ENCODE measurements at regions not wholly inside any gene's neighbourhood (a gene's known extent, or its start where the extent isn't known, plus 50 kb on each side); places are given as distances from the start of the nearest gene placed in this dataset.

- no peaks in the 10 kb centered on the region for H3K79me2 ChIP-seq (ENCODE audit: insufficient read depth, low read length)
- DNase-seq: no peak
- TF ChIP-seq CTCF (IDR thresholded peaks at IDR 0.05; ENCODE audit: borderline replicate concordance, extremely low read depth, low read length, poor library complexity, severe bottlenecking) (no peak), EZH2 (IDR thresholded peaks at IDR 0.05; ENCODE audit: borderline replicate concordance, low read depth, low read length, severe bottlenecking) (no peak)
- no peaks in the 10 kb centered on the region for H3K4me1 ChIP-seq (ENCODE audit: insufficient read depth, low read length)
- no peaks in the 10 kb centered on the region for H3K27me3 ChIP-seq (ENCODE audit: insufficient read depth, low read length, poor library complexity)
- no peak overlapping the region for H3K4me3 ChIP-seq (ENCODE audit: low read depth in 1 of 2, low read length in 2 of 2)
- no peak overlapping the region for H3K4me2 ChIP-seq (ENCODE audit: insufficient read depth, low read length)
- H2AFZ ChIP-seq (ENCODE audit: low read depth, low read length): no peak overlapping the region
- no peaks in the 10 kb centered on the region for H3K9me3 ChIP-seq (ENCODE audit: insufficient read depth, low read length, severe bottlenecking)
- H3K27ac ChIP-seq (ENCODE audit: low read length): no peak overlapping the region
- no peak for ATAC-seq (ENCODE audit: insufficient read depth, low read depth)
- H3K36me3 ChIP-seq (ENCODE audit: insufficient read depth, low read length): no peaks in the 10 kb centered on the region
- no peak overlapping the region for H3K9ac ChIP-seq (ENCODE audit: low read depth, low read length)
- H4K20me1 ChIP-seq (ENCODE audit: insufficient read depth, low read length): no peaks in the 10 kb centered on the region
Measured at GRCh38 chr10:55033061-55033460, 232.0 kb upstream of the PCDH15 start.

- H3K4me2 ChIP-seq (ENCODE audit: insufficient read depth, low read length): no peak overlapping the region
- H3K9me3 ChIP-seq (ENCODE audit: insufficient read depth, low read length, severe bottlenecking): no peaks in the 10 kb centered on the region
- no peaks in the 10 kb centered on the region for H3K4me1 ChIP-seq (ENCODE audit: insufficient read depth, low read length)
- ATAC-seq (ENCODE audit: insufficient read depth, low read depth): no peak
- no peak overlapping the region for H3K27ac ChIP-seq (ENCODE audit: low read length)
- H3K4me3 ChIP-seq (ENCODE audit: low read depth in 1 of 2, low read length in 2 of 2): no peak overlapping the region
- no peak for DNase-seq
- H3K36me3 ChIP-seq (ENCODE audit: insufficient read depth, low read length): no peaks in the 10 kb centered on the region
- no peaks in the 10 kb centered on the region for H3K79me2 ChIP-seq (ENCODE audit: insufficient read depth, low read length)
- no peaks in the 10 kb centered on the region for H4K20me1 ChIP-seq (ENCODE audit: insufficient read depth, low read length)
- no peak overlapping the region for H2AFZ ChIP-seq (ENCODE audit: low read depth, low read length)
- TF ChIP-seq CTCF (IDR thresholded peaks at IDR 0.05; ENCODE audit: borderline replicate concordance, extremely low read depth, low read length, poor library complexity, severe bottlenecking) (no peak), EZH2 (IDR thresholded peaks at IDR 0.05; ENCODE audit: borderline replicate concordance, low read depth, low read length, severe bottlenecking) (no peak)
- no peak overlapping the region for H3K9ac ChIP-seq (ENCODE audit: low read depth, low read length)
- H3K27me3 ChIP-seq (ENCODE audit: insufficient read depth, low read length, poor library complexity): no peaks in the 10 kb centered on the region
Measured at GRCh38 chr10:55024713-55025112, 223.7 kb upstream of the PCDH15 start.

- ATAC-seq (ENCODE audit: insufficient read depth, low read depth): no peak
- Histone ChIP-seq H3K4me1 (ENCODE audit: insufficient read depth, low read length) (no peaks in the 10 kb centered on the region), H2AFZ (ENCODE audit: low read depth, low read length) (no peak overlapping the region), H3K27me3 (ENCODE audit: insufficient read depth, low read length, poor library complexity) (no peaks in the 10 kb centered on the region), H3K4me2 (ENCODE audit: insufficient read depth, low read length) (no peak overlapping the region), H3K9me3 (ENCODE audit: insufficient read depth, low read length, severe bottlenecking) (no peaks in the 10 kb centered on the region), H3K4me3 (ENCODE audit: low read depth in 1 of 2, low read length in 2 of 2) (no peak overlapping the region), H3K9ac (ENCODE audit: low read depth, low read length) (no peak overlapping the region), H4K20me1 (ENCODE audit: insufficient read depth, low read length) (no peaks in the 10 kb centered on the region), H3K27ac (ENCODE audit: low read length) (no peak overlapping the region), H3K79me2 (ENCODE audit: insufficient read depth, low read length) (no peaks in the 10 kb centered on the region), H3K36me3 (ENCODE audit: insufficient read depth, low read length) (no peaks in the 10 kb centered on the region)
- no peak for DNase-seq
- TF ChIP-seq EZH2 (IDR thresholded peaks at IDR 0.05; ENCODE audit: borderline replicate concordance, low read depth, low read length, severe bottlenecking) (no peak), CTCF (IDR thresholded peaks at IDR 0.05; ENCODE audit: borderline replicate concordance, extremely low read depth, low read length, poor library complexity, severe bottlenecking) (no peak)
Measured at GRCh38 chr10:55019439-55019838, 218.4 kb upstream of the PCDH15 start.

- Histone ChIP-seq H3K9ac (ENCODE audit: low read depth, low read length) (no peak overlapping the region), H4K20me1 (ENCODE audit: insufficient read depth, low read length) (no peaks in the 10 kb centered on the region), H3K27me3 (ENCODE audit: insufficient read depth, low read length, poor library complexity) (no peaks in the 10 kb centered on the region), H3K4me3 (ENCODE audit: low read depth in 1 of 2, low read length in 2 of 2) (no peak overlapping the region), H3K36me3 (ENCODE audit: insufficient read depth, low read length) (no peaks in the 10 kb centered on the region), H3K4me1 (ENCODE audit: insufficient read depth, low read length) (no peaks in the 10 kb centered on the region), H2AFZ (ENCODE audit: low read depth, low read length) (no peak overlapping the region), H3K4me2 (ENCODE audit: insufficient read depth, low read length) (no peak overlapping the region), H3K27ac (ENCODE audit: low read length) (no peak overlapping the region), H3K79me2 (ENCODE audit: insufficient read depth, low read length) (no peaks in the 10 kb centered on the region), H3K9me3 (ENCODE audit: insufficient read depth, low read length, severe bottlenecking) (no peaks in the 10 kb centered on the region)
- no peak for ATAC-seq (ENCODE audit: insufficient read depth, low read depth)
- TF ChIP-seq EZH2 (IDR thresholded peaks at IDR 0.05; ENCODE audit: borderline replicate concordance, low read depth, low read length, severe bottlenecking) (no peak), CTCF (IDR thresholded peaks at IDR 0.05; ENCODE audit: borderline replicate concordance, extremely low read depth, low read length, poor library complexity, severe bottlenecking) (no peak)
- DNase-seq: no peak
Measured at GRCh38 chr10:55013318-55013717, 212.3 kb upstream of the PCDH15 start.

Data from DND-41 (cell line).